CD4-positive, alpha-beta T cell (primary cell): ENCODE measurements at regions not wholly inside any gene's neighbourhood (a gene's known extent, or its start where the extent isn't known, plus 50 kb on each side); places are given as distances from the start of the nearest gene placed in this dataset.
"Not testable (repeated sequence)": the region's sequence is repeated elsewhere in the genome, so short reads cannot be mapped to it uniquely, and the experiment has no call there.

Experiments used
- ATAC-seq: fragments of 200-7000 bp; cut with Tn5 transposase; one replicate; pipeline ENCODE4 v1.10.0; 2022; ENCODE audit warnings: mild to moderate bottlenecking; ENCODE audit not compliant: poor library complexity
- CTCF ChIA-PET: fragments of 350-600 bp; sonication (Branson Sonifier 250); formaldehyde crosslinking; loops from one replicate; lab custom pipeline; 2021; ENCODE audit warnings: antibody characterized with exemption, inconsistent platforms; lab: Charles Lee
- POLR2A ChIA-PET: fragments of 350-600 bp; sonication (Branson Sonifier 250); formaldehyde crosslinking; loops from one replicate; lab custom pipeline; 2021; ENCODE audit warnings: antibody characterized with exemption, inconsistent platforms; lab: Charles Lee
- DNase-seq, 14 experiments: peaks; one replicate each; pipeline ENCODE4 v3.0.0-alpha.2; 2013 to 2020; ENCODE audit warnings: mixed read lengths in 2 of 14
- H3K27ac ChIP-seq, 2 donors: one replicate each; pipeline versions ENCODE4 v1.5.1 to v1.7.0; 2013; ENCODE audit warnings: low read length in 2 of 2, low read depth in 1 of 2, mild to moderate bottlenecking in 1 of 2
- H3K27me3 ChIP-seq, 2 experiments: 1 replicate in 1 of 2; 2 replicates in 1 of 2; pipeline versions ENCODE4 v1.6.1 to v1.7.0; 2013; ENCODE audit warnings: low read length in 2 of 2, control low read depth in 1 of 2, mild to moderate bottlenecking in 1 of 2, moderate library complexity in 1 of 2; ENCODE audit not compliant: insufficient read depth in 2 of 2, control insufficient read depth in 1 of 2
- H3K36me3 ChIP-seq: one replicate; pipeline ENCODE4 v1.6.1; 2013; ENCODE audit warnings: low read length, control low read depth; ENCODE audit not compliant: insufficient read depth
- H3K4me1 ChIP-seq: one replicate; pipeline ENCODE4 v1.6.1; 2013; ENCODE audit warnings: low read length, control low read depth; ENCODE audit not compliant: insufficient read depth
- H3K4me3 ChIP-seq: one replicate; pipeline ENCODE4 v1.5.1; 2013; ENCODE audit warnings: mild to moderate bottlenecking, low read length, moderate library complexity
- H3K9me3 ChIP-seq, 2 experiments: 1 replicate in 1 of 2; 2 replicates in 1 of 2; pipeline versions ENCODE4 v1.6.1 to v1.7.0; 2013; ENCODE audit warnings: low read length in 2 of 2, mild to moderate bottlenecking in 2 of 2, control low read depth in 1 of 2, moderate library complexity in 1 of 2; ENCODE audit not compliant: control insufficient read depth in 1 of 2, insufficient read depth in 1 of 2
- H3K27ac Mint-ChIP-seq: one replicate; pipeline ENCODE4 v1.8.0; 2020; ENCODE audit warnings: mixed read lengths
- H3K27me3 Mint-ChIP-seq: one replicate; pipeline ENCODE4 v1.8.0; 2021; ENCODE audit warnings: mixed read lengths
- H3K36me3 Mint-ChIP-seq: one replicate; pipeline ENCODE4 v1.8.0; 2021; ENCODE audit warnings: low read depth, mixed read lengths
- H3K4me1 Mint-ChIP-seq: one replicate; pipeline ENCODE4 v1.8.0; 2021; ENCODE audit warnings: low read depth, mixed read lengths
- H3K4me3 Mint-ChIP-seq: one replicate; pipeline ENCODE4 v1.8.0; 2020; ENCODE audit warnings: mild to moderate bottlenecking, mixed read lengths
- H3K9me3 Mint-ChIP-seq: one replicate; pipeline ENCODE4 v1.8.0; 2020; ENCODE audit warnings: mixed read lengths
- intact Hi-C, 2 experiments: fragments of 100-400 bp; cut with DNase I in 1 of 2; cut with micrococcal nuclease in 1 of 2; formaldehyde crosslinking; loops; one replicate each; pipeline versions ENCODE4 v1.15.1 to v1.9.0; 2023 to 2025; cut with DNase I, micrococcal nuclease

- intact Hi-C loops, H3K36me3 Mint-ChIP-seq, H3K4me1 Mint-ChIP-seq, H3K27me3 ChIP-seq, H3K4me3 Mint-ChIP-seq, H3K9me3 Mint-ChIP-seq, H3K36me3 ChIP-seq, H3K27me3 Mint-ChIP-seq, H3K4me3 ChIP-seq, H3K4me1 ChIP-seq, CTCF ChIA-PET, ATAC-seq, H3K27ac Mint-ChIP-seq, H3K27ac ChIP-seq, POLR2A ChIA-PET: not testable (repeated sequence)
- H3K9me3 ChIP-seq = peaks cover 0 to 29% of the 10 kb centered on the region in 2 experiments
- peak in 2 of 14 experiments; percentile 3 to 13 for DNase-seq
Measured at GRCh38 chr2:91527491-91528031, 2836.1 kb downstream of the RPIA start.

GRCh38 chr2:91528361-91528760 is 2836.9 kb downstream of the RPIA start:
- H3K4me3 Mint-ChIP-seq, H3K4me1 ChIP-seq, POLR2A ChIA-PET, CTCF ChIA-PET, H3K27me3 Mint-ChIP-seq, H3K4me1 Mint-ChIP-seq, intact Hi-C loops, ATAC-seq, H3K9me3 Mint-ChIP-seq, H3K27ac Mint-ChIP-seq, H3K27me3 ChIP-seq, H3K4me3 ChIP-seq, H3K27ac ChIP-seq, H3K36me3 ChIP-seq, H3K36me3 Mint-ChIP-seq: not testable (repeated sequence)
- peaks cover 0 to 29% of the 10 kb centered on the region in 2 experiments for H3K9me3 ChIP-seq
- DNase-seq = peak in 1 of 14 experiments; percentile 1

GRCh38 chr2:91536109-91536508 is 2844.6 kb downstream of the RPIA start:
- not testable (repeated sequence) for H3K4me1 ChIP-seq

GRCh38 chr2:91536549-91537263 is 2845.2 kb downstream of the RPIA start:
- H3K27ac ChIP-seq, CTCF ChIA-PET, H3K27me3 Mint-ChIP-seq, H3K27ac Mint-ChIP-seq, POLR2A ChIA-PET, H3K9me3 Mint-ChIP-seq, H3K36me3 Mint-ChIP-seq, H3K4me3 ChIP-seq, intact Hi-C loops, H3K4me1 Mint-ChIP-seq, H3K27me3 ChIP-seq, H3K36me3 ChIP-seq, DNase-seq, H3K4me1 ChIP-seq, H3K9me3 ChIP-seq, ATAC-seq, H3K4me3 Mint-ChIP-seq: not testable (repeated sequence)

More at GRCh38 chr2:91536109-91536508, 2844.6 kb downstream of the RPIA start:
- H3K27ac Mint-ChIP-seq, DNase-seq, H3K4me3 ChIP-seq, POLR2A ChIA-PET, H3K4me3 Mint-ChIP-seq, H3K36me3 ChIP-seq, H3K4me1 Mint-ChIP-seq, H3K27ac ChIP-seq, H3K27me3 Mint-ChIP-seq, H3K9me3 ChIP-seq, H3K9me3 Mint-ChIP-seq, CTCF ChIA-PET, H3K27me3 ChIP-seq, H3K36me3 Mint-ChIP-seq, intact Hi-C loops, ATAC-seq: not testable (repeated sequence)

GRCh38 chr2:91549316-91549715 is 2857.8 kb downstream of the RPIA start:
- ATAC-seq, H3K9me3 Mint-ChIP-seq, H3K27ac ChIP-seq, intact Hi-C loops, H3K27ac Mint-ChIP-seq, POLR2A ChIA-PET, H3K4me3 ChIP-seq, H3K36me3 ChIP-seq, CTCF ChIA-PET, H3K27me3 Mint-ChIP-seq, H3K9me3 ChIP-seq, H3K27me3 ChIP-seq, H3K4me1 Mint-ChIP-seq, H3K4me1 ChIP-seq, DNase-seq, H3K36me3 Mint-ChIP-seq, H3K4me3 Mint-ChIP-seq: not testable (repeated sequence)

- intact Hi-C loops, H3K4me3 Mint-ChIP-seq, H3K4me3 ChIP-seq, DNase-seq, H3K4me1 Mint-ChIP-seq, H3K4me1 ChIP-seq, ATAC-seq, CTCF ChIA-PET, H3K27ac ChIP-seq, H3K27ac Mint-ChIP-seq, POLR2A ChIA-PET, H3K27me3 ChIP-seq, H3K36me3 ChIP-seq, H3K27me3 Mint-ChIP-seq, H3K9me3 ChIP-seq, H3K36me3 Mint-ChIP-seq: not testable (repeated sequence)
- peaks cover 13% of the 10 kb centered on the region for H3K9me3 Mint-ChIP-seq
Measured at GRCh38 chr2:91558234-91558633, 2866.8 kb downstream of the RPIA start.

GRCh38 chr2:91559269-91559668 is 2867.8 kb downstream of the RPIA start:
- ATAC-seq, H3K4me1 ChIP-seq, H3K4me3 ChIP-seq, H3K4me1 Mint-ChIP-seq, H3K36me3 ChIP-seq, H3K27ac Mint-ChIP-seq, H3K27me3 Mint-ChIP-seq, H3K27ac ChIP-seq, H3K27me3 ChIP-seq, CTCF ChIA-PET, H3K9me3 ChIP-seq, POLR2A ChIA-PET, H3K4me3 Mint-ChIP-seq, H3K36me3 Mint-ChIP-seq, DNase-seq, intact Hi-C loops: not testable (repeated sequence)
- peaks cover 13% of the 10 kb centered on the region for H3K9me3 Mint-ChIP-seq
